Endothelial cell (in vitro differentiated cells): ENCODE measurements at regions not wholly inside any gene's neighbourhood (a gene's known extent, or its start where the extent isn't known, plus 50 kb on each side); places are given as distances from the start of the nearest gene placed in this dataset.
A peak's percentile ranks its signal among the peaks of the same experiment; 100 is the strongest.

Experiments
- DNase-seq: peaks from one replicate; pipeline ENCODE4 v3.0.0; 2021; ENCODE audit warnings: low spot score
- H3K27ac Mint-ChIP-seq: one replicate; pipeline ENCODE4 v1.8.0; 2021; ENCODE audit warnings: mixed read lengths, inconsistent platforms; ENCODE audit not compliant: unreplicated experiment
- H3K27me3 Mint-ChIP-seq: one replicate; pipeline ENCODE4 v1.8.0; 2021; ENCODE audit warnings: mild to moderate bottlenecking, moderate library complexity, mixed read lengths, inconsistent platforms; ENCODE audit not compliant: unreplicated experiment
- H3K36me3 Mint-ChIP-seq: one replicate; pipeline ENCODE4 v1.8.0; 2021; ENCODE audit warnings: mild to moderate bottlenecking, low read depth, mixed read lengths, inconsistent platforms; ENCODE audit not compliant: unreplicated experiment
- H3K4me1 Mint-ChIP-seq: one replicate; pipeline ENCODE4 v1.8.0; 2021; ENCODE audit warnings: mild to moderate bottlenecking, mixed read lengths, inconsistent platforms; ENCODE audit not compliant: unreplicated experiment
- H3K4me3 Mint-ChIP-seq: one replicate; pipeline ENCODE4 v1.8.0; 2021; ENCODE audit warnings: mild to moderate bottlenecking, mixed read lengths, inconsistent platforms; ENCODE audit not compliant: unreplicated experiment
- H3K9me3 Mint-ChIP-seq: one replicate; pipeline ENCODE4 v1.8.0; 2021; ENCODE audit warnings: mixed read lengths, inconsistent platforms; ENCODE audit not compliant: unreplicated experiment
- CTCF ChIP-seq: fragments of 200-600 bp; sonication (generic); IDR thresholded peaks from one replicate; pipeline ENCODE4 v1.5.0; 2021; ENCODE audit warnings: antibody characterized with exemption; ENCODE audit not compliant: unreplicated experiment

- H3K4me3 Mint-ChIP-seq, result no peak overlapping the region
- H3K27ac Mint-ChIP-seq, result no peak overlapping the region
- H3K9me3 Mint-ChIP-seq, result no peaks in the 10 kb centered on the region
- no peak for DNase-seq
- peaks cover 2% of the 10 kb centered on the region for H3K27me3 Mint-ChIP-seq
- peaks cover 5% of the 10 kb centered on the region for H3K4me1 Mint-ChIP-seq
- H3K36me3 Mint-ChIP-seq, result no peaks in the 10 kb centered on the region
- no peak for TF ChIP-seq CTCF
Measured at GRCh38 chr13:81986308-81986707, 1645.4 kb upstream of the SPRY2 start.

GRCh38 chr13:81957121-81957520, 1616.2 kb upstream of the SPRY2 start:
- H3K36me3 Mint-ChIP-seq, result no peaks in the 10 kb centered on the region
- TF ChIP-seq CTCF, result peak; percentile 27
- H3K9me3 Mint-ChIP-seq, result no peaks in the 10 kb centered on the region
- DNase-seq, result no peak
- H3K4me3 Mint-ChIP-seq, result no peak overlapping the region
- H3K27ac Mint-ChIP-seq, result no peak overlapping the region
- no peaks in the 10 kb centered on the region for H3K27me3 Mint-ChIP-seq
- no peaks in the 10 kb centered on the region for H3K4me1 Mint-ChIP-seq

- TF ChIP-seq CTCF, result no peak
- H3K4me3 Mint-ChIP-seq, result no peak overlapping the region
- no peaks in the 10 kb centered on the region for H3K36me3 Mint-ChIP-seq
- no peaks in the 10 kb centered on the region for H3K9me3 Mint-ChIP-seq
- H3K27me3 Mint-ChIP-seq, result no peaks in the 10 kb centered on the region
- H3K27ac Mint-ChIP-seq, result no peak overlapping the region
- no peaks in the 10 kb centered on the region for H3K4me1 Mint-ChIP-seq
- no peak for DNase-seq
Measured at GRCh38 chr13:81929988-81930387, 1589.1 kb upstream of the SPRY2 start.

- no peak for DNase-seq
- no peaks in the 10 kb centered on the region for H3K36me3 Mint-ChIP-seq
- no peaks in the 10 kb centered on the region for H3K4me1 Mint-ChIP-seq
- H3K9me3 Mint-ChIP-seq, result no peaks in the 10 kb centered on the region
- no peaks in the 10 kb centered on the region for H3K27me3 Mint-ChIP-seq
- no peak overlapping the region for H3K4me3 Mint-ChIP-seq
- no peak overlapping the region for H3K27ac Mint-ChIP-seq
- peak; percentile 34 for TF ChIP-seq CTCF
Measured at GRCh38 chr13:81927347-81927746, 1586.4 kb upstream of the SPRY2 start.

GRCh38 chr13:81917810-81918209, 1576.9 kb upstream of the SPRY2 start:
- DNase-seq, result no peak
- TF ChIP-seq CTCF, result no peak
- Mint-ChIP-seq H3K9me3 (no peaks in the 10 kb centered on the region), H3K4me3 (no peak overlapping the region), H3K27me3 (no peaks in the 10 kb centered on the region), H3K36me3 (no peaks in the 10 kb centered on the region), H3K27ac (no peak overlapping the region), H3K4me1 (no peaks in the 10 kb centered on the region)
